Vagina (tissue), 2 donors: ENCODE measurements at regions not wholly inside any gene's neighbourhood (a gene's known extent, or its start where the extent isn't known, plus 50 kb on each side); places are given as distances from the start of the nearest gene placed in this dataset.

ENCODE experiments used
- DNase-seq, 2 donors: peaks; one replicate each; pipeline ENCODE4 v3.0.0-alpha.2; 2017; ENCODE audit errors: extremely low spot score in 2 of 2
- H3K27ac ChIP-seq: fragments of 200-600 bp; sonication (generic); one replicate; pipeline ENCODE4 v1.5.1; 2019
- H3K27me3 ChIP-seq: fragments of 200-600 bp; sonication (generic); one replicate; pipeline ENCODE4 v1.5.1; 2019
- H3K36me3 ChIP-seq, 2 donors: fragments of 200-600 bp; sonication (generic); one replicate each; pipeline ENCODE4 v1.5.1; 2017 to 2019
- H3K4me1 ChIP-seq: fragments of 200-600 bp; sonication (generic); one replicate; pipeline ENCODE4 v1.5.1; 2019
- H3K4me3 ChIP-seq, 2 donors: fragments of 200-600 bp; sonication (generic); 1 replicate in 1 of 2; 2 replicates in 1 of 2; pipeline ENCODE4 v1.5.1; 2016 to 2019
- H3K9me3 ChIP-seq: fragments of 200-600 bp; sonication (generic); one replicate; pipeline ENCODE4 v1.5.1; 2019
- POLR2A ChIP-seq, 2 donors: fragments of 450-650 bp; IDR thresholded peaks; one replicate each; pipeline ENCODE4 v1.6.1; 2017; ENCODE audit warnings: antibody characterized with exemption in 2 of 2, mild to moderate bottlenecking in 2 of 2, moderate library complexity in 2 of 2
- POLR2AphosphoS5 ChIP-seq, 2 donors: sonication (generic); formaldehyde crosslinking; IDR thresholded peaks; one replicate each; pipeline ENCODE4 v1.9.0; 2017; ENCODE audit warnings: antibody characterized with exemption in 2 of 2, mild to moderate bottlenecking in 2 of 2, low read depth in 1 of 2; ENCODE audit not compliant: insufficient read depth in 1 of 2
- intact Hi-C: fragments of 100-400 bp; cut with DNase I; formaldehyde crosslinking; loops from one replicate; pipeline ENCODE4 v1.15.1; 2023
- TF ChIP-seq, protein P1 (sequence below), 3 experiments: fragments of 450-650 bp in 2 of 3; fragments of 200-600 bp in 1 of 3; sonication (generic) in 1 of 3; IDR thresholded peaks; one replicate each; pipeline ENCODE4 v1.5.1; 2017 to 2019; ENCODE audit warnings: antibody characterized with exemption in 3 of 3, mild to moderate bottlenecking in 2 of 3, moderate library complexity in 2 of 3

GRCh38 chr7:12942609-12943008 lies 255.2 kb downstream of the ARL4A start:
- DNase-seq, result no peak
- Histone ChIP-seq H3K9me3 (no peaks in the 10 kb centered on the region), H3K4me1 (no peaks in the 10 kb centered on the region), H3K4me3 (no peak overlapping the region), H3K27me3 (no peaks in the 10 kb centered on the region), H3K36me3 (no peaks in the 10 kb centered on the region), H3K27ac (no peak overlapping the region)
- TF ChIP-seq POLR2AphosphoS5 (IDR thresholded peaks at IDR 0.05; ENCODE audit: insufficient read depth in 1 of 2, low read depth in 1 of 2), result peak in 1 of 2 donors; percentile 64
- TF ChIP-seq, protein P1, sequence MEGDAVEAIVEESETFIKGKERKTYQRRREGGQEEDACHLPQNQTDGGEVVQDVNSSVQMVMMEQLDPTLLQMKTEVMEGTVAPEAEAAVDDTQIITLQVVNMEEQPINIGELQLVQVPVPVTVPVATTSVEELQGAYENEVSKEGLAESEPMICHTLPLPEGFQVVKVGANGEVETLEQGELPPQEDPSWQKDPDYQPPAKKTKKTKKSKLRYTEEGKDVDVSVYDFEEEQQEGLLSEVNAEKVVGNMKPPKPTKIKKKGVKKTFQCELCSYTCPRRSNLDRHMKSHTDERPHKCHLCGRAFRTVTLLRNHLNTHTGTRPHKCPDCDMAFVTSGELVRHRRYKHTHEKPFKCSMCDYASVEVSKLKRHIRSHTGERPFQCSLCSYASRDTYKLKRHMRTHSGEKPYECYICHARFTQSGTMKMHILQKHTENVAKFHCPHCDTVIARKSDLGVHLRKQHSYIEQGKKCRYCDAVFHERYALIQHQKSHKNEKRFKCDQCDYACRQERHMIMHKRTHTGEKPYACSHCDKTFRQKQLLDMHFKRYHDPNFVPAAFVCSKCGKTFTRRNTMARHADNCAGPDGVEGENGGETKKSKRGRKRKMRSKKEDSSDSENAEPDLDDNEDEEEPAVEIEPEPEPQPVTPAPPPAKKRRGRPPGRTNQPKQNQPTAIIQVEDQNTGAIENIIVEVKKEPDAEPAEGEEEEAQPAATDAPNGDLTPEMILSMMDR (IDR thresholded peaks at IDR 0.05), result no peak
- no peak for TF ChIP-seq POLR2A (IDR thresholded peaks at IDR 0.05)
- intact Hi-C loops, result no loop called here

- no peak for TF ChIP-seq POLR2A (IDR thresholded peaks at IDR 0.05)
- TF ChIP-seq POLR2AphosphoS5 (IDR thresholded peaks at IDR 0.05; ENCODE audit: insufficient read depth in 1 of 2, low read depth in 1 of 2), result no peak
- TF ChIP-seq, protein P1 (IDR thresholded peaks at IDR 0.05), result no peak
- no peak overlapping the region for H3K27ac ChIP-seq
Measured at GRCh38 chr7:12943781-12944180, 256.3 kb downstream of the ARL4A start.

DNA sequence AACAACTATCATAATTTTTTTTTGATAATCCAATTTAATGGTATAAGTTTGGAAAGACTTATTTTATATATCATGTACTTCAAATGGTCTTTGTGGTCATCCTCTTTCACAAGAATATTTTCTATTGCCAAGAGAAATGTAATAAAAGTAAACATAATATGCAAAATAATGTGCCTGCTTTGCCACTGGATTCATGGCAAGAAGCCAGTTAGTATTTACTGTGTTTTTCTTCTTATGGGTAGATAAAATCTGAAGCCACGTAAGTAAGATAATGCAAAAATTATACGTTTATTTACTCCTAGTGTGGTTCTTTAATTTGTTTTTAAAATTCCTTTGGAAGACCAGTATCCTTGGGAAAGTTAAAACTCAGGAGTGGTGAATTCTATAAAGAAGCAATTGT lies 258.5 kb downstream of the ARL4A start:
- no peak overlapping the region for H3K4me3 ChIP-seq
- TF ChIP-seq, protein P1 (IDR thresholded peaks at IDR 0.05), result no peak
- TF ChIP-seq POLR2A (IDR thresholded peaks at IDR 0.05), result no peak
- TF ChIP-seq POLR2AphosphoS5 (IDR thresholded peaks at IDR 0.05; ENCODE audit: insufficient read depth in 1 of 2, low read depth in 1 of 2), result no peak
- no peaks in the 10 kb centered on the region for H3K27me3 ChIP-seq
- intact Hi-C loops, result no loop called here
- no peaks in the 10 kb centered on the region for H3K36me3 ChIP-seq
- DNase-seq, result no peak
- no peaks in the 10 kb centered on the region for H3K9me3 ChIP-seq
- no peak overlapping the region for H3K27ac ChIP-seq
- H3K4me1 ChIP-seq, result no peaks in the 10 kb centered on the region

More at GRCh38 chr7:12943781-12944180, 256.3 kb downstream of the ARL4A start:
- no peak for DNase-seq
- no peaks in the 10 kb centered on the region for H3K36me3 ChIP-seq
- intact Hi-C loops, result no loop called here
- no peak overlapping the region for H3K4me3 ChIP-seq
- H3K27me3 ChIP-seq, result no peaks in the 10 kb centered on the region
- H3K4me1 ChIP-seq, result no peaks in the 10 kb centered on the region
- no peaks in the 10 kb centered on the region for H3K9me3 ChIP-seq

- TF ChIP-seq, protein P1 (IDR thresholded peaks at IDR 0.05), result no peak
- TF ChIP-seq POLR2AphosphoS5 (IDR thresholded peaks at IDR 0.05; ENCODE audit: insufficient read depth in 1 of 2, low read depth in 1 of 2) (no peak), POLR2A (IDR thresholded peaks at IDR 0.05) (no peak)
- Histone ChIP-seq H3K27ac (no peak overlapping the region), H3K4me3 (no peak overlapping the region), H3K9me3 (no peaks in the 10 kb centered on the region), H3K27me3 (no peaks in the 10 kb centered on the region), H3K4me1 (no peaks in the 10 kb centered on the region), H3K36me3 (no peaks in the 10 kb centered on the region)
- intact Hi-C loops, result no loop called here
- DNase-seq, result no peak
Measured at GRCh38 chr7:12947465-12947864, 260.0 kb downstream of the ARL4A start.

- Histone ChIP-seq H3K27me3 (no peaks in the 10 kb centered on the region), H3K36me3 (no peaks in the 10 kb centered on the region), H3K9me3 (no peaks in the 10 kb centered on the region), H3K4me3 (no peak overlapping the region), H3K4me1 (no peaks in the 10 kb centered on the region), H3K27ac (no peak overlapping the region)
- no peak for DNase-seq
- intact Hi-C loops, result no loop called here
- TF ChIP-seq POLR2AphosphoS5 (IDR thresholded peaks at IDR 0.05; ENCODE audit: insufficient read depth in 1 of 2, low read depth in 1 of 2), result no peak
- TF ChIP-seq POLR2A (IDR thresholded peaks at IDR 0.05), result no peak
- TF ChIP-seq, protein P1 (IDR thresholded peaks at IDR 0.05), result no peak
Measured at GRCh38 chr7:12949060-12949931, 261.9 kb downstream of the ARL4A start.
